ENCODE measurements at regions not wholly inside any gene's neighbourhood (a gene's known extent, or its start where the extent isn't known, plus 50 kb on each side); places are given as distances from the start of the nearest gene placed in this dataset.

DNA sequence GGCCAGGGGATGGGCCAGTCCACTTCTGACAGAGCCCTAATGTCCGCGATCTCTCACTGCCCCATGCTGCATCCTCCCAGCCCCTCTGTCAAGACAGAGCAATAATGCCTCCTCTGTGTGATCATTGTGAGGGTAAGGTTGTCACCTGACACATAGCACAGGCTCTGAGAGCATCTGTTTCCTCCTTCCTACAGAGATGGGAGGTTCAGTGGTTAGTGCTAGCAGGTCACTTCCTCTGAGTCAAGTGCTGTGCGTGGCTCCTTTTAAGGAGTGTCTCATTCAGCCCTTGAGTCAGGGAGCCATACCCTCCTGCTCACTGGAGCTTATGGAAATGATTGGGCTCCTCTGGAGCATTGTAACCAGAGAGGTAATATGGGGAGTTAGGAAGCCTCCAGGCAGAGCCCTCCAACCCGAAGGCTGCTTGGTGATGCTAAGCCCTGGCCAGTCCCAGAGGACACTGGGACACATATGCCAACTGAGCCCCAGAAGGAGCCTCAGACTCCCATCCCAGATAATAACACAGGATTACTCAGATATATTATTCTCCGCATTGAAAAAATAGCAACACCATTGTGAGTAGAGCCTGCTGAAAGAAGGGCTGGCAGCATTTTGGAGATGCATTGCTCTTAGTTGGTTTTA, 189.0 kb downstream of the GALNT1 start:
- CTCF ChIA-PET = interaction anchor here (0.6 kb wide), 1 partner anchor 72 kb away, joined by 3 read pairs; no protein-coding TSS in a partner anchor
- Histone ChIP-seq H3K27ac (ENCODE audit: extremely low read depth, low read depth, low read length) (no peak overlapping the region), H3K4me3 (ENCODE audit: low read depth, low read length) (no peak overlapping the region), H3K9me3 (ENCODE audit: control insufficient read depth, insufficient read depth, low read depth, low read length) (no peaks in the 10 kb centered on the region), H3K4me1 (ENCODE audit: control insufficient read depth, insufficient read depth, low read length) (no peaks in the 10 kb centered on the region), H3K36me3 (ENCODE audit: control insufficient read depth in 2 of 2, insufficient read depth in 1 of 2, low read length in 2 of 2) (no peaks in the 10 kb centered on the region)
- TF ChIP-seq ZNF10 (tag by site-specific recombination; IDR thresholded peaks at IDR 0.05) (no peak), ZNF600 (tag by site-specific recombination; IDR thresholded peaks at IDR 0.05) (no peak), ZFP41 (tag by site-specific recombination; IDR thresholded peaks at IDR 0.05; ENCODE audit: borderline replicate concordance) (no peak), TRIM28 (IDR thresholded peaks at IDR 0.05; ENCODE audit: borderline replicate concordance, low read length) (no peak), GFI1B (tag by site-specific recombination; IDR thresholded peaks at IDR 0.05) (no peak), ZSCAN23 (tag by site-specific recombination; IDR thresholded peaks at IDR 0.05) (no peak), BCL11B (tag by site-specific recombination; IDR thresholded peaks at IDR 0.05; ENCODE audit: low read depth) (no peak), ZNF350 (tag by site-specific recombination; IDR thresholded peaks at IDR 0.05) (no peak), YY2 (tag by site-specific recombination; IDR thresholded peaks at IDR 0.05) (no peak), ZNF37A (tag by site-specific recombination; IDR thresholded peaks at IDR 0.05) (no peak), SCRT2 (tag by site-specific recombination; IDR thresholded peaks at IDR 0.05) (no peak), ZNF558 (tag by site-specific recombination; IDR thresholded peaks at IDR 0.05) (no peak), GLIS1 (tag by site-specific recombination; IDR thresholded peaks at IDR 0.05) (no peak), SP3 (tag by site-specific recombination; IDR thresholded peaks at IDR 0.05) (no peak), EGR2 (tag by site-specific recombination; IDR thresholded peaks at IDR 0.05; ENCODE audit: low read depth) (no peak)
- TF ChIP-seq, protein P1, sequence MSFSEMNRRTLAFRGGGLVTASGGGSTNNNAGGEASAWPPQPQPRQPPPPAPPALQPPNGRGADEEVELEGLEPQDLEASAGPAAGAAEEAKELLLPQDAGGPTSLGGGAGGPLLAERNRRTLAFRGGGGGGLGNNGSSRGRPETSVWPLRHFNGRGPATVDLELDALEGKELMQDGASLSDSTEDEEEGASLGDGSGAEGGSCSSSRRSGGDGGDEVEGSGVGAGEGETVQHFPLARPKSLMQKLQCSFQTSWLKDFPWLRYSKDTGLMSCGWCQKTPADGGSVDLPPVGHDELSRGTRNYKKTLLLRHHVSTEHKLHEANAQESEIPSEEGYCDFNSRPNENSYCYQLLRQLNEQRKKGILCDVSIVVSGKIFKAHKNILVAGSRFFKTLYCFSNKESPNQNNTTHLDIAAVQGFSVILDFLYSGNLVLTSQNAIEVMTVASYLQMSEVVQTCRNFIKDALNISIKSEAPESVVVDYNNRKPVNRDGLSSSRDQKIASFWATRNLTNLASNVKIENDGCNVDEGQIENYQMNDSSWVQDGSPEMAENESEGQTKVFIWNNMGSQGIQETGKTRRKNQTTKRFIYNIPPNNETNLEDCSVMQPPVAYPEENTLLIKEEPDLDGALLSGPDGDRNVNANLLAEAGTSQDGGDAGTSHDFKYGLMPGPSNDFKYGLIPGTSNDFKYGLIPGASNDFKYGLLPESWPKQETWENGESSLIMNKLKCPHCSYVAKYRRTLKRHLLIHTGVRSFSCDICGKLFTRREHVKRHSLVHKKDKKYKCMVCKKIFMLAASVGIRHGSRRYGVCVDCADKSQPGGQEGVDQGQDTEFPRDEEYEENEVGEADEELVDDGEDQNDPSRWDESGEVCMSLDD (tag by site-specific recombination; IDR thresholded peaks at IDR 0.05) = no peak
- TF ChIP-seq, protein P2, sequence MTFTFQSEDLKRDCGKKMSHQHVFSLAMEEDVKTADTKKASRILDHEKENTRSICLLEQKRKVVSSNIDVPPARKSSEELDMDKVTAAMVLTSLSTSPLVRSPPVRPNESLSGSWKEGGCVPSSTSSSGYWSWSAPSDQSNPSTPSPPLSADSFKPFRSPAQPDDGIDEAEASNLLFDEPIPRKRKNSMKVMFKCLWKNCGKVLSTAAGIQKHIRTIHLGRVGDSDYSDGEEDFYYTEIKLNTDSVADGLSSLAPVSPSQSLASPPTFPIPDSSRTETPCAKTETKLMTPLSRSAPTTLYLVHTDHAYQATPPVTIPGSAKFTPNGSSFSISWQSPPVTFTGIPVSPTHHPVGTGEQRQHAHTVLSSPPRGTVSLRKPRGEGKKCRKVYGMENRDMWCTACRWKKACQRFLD (tag by site-specific recombination; IDR thresholded peaks at IDR 0.05) = no peak
- TF ChIP-seq, protein P3, sequence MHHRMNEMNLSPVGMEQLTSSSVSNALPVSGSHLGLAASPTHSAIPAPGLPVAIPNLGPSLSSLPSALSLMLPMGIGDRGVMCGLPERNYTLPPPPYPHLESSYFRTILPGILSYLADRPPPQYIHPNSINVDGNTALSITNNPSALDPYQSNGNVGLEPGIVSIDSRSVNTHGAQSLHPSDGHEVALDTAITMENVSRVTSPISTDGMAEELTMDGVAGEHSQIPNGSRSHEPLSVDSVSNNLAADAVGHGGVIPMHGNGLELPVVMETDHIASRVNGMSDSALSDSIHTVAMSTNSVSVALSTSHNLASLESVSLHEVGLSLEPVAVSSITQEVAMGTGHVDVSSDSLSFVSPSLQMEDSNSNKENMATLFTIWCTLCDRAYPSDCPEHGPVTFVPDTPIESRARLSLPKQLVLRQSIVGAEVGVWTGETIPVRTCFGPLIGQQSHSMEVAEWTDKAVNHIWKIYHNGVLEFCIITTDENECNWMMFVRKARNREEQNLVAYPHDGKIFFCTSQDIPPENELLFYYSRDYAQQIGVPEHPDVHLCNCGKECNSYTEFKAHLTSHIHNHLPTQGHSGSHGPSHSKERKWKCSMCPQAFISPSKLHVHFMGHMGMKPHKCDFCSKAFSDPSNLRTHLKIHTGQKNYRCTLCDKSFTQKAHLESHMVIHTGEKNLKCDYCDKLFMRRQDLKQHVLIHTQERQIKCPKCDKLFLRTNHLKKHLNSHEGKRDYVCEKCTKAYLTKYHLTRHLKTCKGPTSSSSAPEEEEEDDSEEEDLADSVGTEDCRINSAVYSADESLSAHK (tag by site-specific recombination; IDR thresholded peaks at IDR 0.05) = no peak
- TF ChIP-seq, protein P4, sequence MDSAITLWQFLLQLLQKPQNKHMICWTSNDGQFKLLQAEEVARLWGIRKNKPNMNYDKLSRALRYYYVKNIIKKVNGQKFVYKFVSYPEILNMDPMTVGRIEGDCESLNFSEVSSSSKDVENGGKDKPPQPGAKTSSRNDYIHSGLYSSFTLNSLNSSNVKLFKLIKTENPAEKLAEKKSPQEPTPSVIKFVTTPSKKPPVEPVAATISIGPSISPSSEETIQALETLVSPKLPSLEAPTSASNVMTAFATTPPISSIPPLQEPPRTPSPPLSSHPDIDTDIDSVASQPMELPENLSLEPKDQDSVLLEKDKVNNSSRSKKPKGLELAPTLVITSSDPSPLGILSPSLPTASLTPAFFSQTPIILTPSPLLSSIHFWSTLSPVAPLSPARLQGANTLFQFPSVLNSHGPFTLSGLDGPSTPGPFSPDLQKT (IDR thresholded peaks at IDR 0.05; ENCODE audit: borderline replicate concordance, low read depth, low read length) = no peak
- TF ChIP-seq, protein P5, sequence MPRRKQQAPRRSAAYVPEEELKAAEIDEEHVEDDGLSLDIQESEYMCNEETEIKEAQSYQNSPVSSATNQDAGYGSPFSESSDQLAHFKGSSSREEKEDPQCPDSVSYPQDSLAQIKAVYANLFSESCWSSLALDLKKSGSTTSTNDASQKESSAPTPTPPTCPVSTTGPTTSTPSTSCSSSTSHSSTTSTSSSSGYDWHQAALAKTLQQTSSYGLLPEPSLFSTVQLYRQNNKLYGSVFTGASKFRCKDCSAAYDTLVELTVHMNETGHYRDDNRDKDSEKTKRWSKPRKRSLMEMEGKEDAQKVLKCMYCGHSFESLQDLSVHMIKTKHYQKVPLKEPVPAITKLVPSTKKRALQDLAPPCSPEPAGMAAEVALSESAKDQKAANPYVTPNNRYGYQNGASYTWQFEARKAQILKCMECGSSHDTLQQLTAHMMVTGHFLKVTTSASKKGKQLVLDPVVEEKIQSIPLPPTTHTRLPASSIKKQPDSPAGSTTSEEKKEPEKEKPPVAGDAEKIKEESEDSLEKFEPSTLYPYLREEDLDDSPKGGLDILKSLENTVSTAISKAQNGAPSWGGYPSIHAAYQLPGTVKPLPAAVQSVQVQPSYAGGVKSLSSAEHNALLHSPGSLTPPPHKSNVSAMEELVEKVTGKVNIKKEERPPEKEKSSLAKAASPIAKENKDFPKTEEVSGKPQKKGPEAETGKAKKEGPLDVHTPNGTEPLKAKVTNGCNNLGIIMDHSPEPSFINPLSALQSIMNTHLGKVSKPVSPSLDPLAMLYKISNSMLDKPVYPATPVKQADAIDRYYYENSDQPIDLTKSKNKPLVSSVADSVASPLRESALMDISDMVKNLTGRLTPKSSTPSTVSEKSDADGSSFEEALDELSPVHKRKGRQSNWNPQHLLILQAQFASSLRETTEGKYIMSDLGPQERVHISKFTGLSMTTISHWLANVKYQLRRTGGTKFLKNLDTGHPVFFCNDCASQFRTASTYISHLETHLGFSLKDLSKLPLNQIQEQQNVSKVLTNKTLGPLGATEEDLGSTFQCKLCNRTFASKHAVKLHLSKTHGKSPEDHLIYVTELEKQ (tag by site-specific recombination; IDR thresholded peaks at IDR 0.05; ENCODE audit: borderline replicate concordance) = no peak
- POLR2A ChIA-PET = no interaction called here
